Neural progenitor cell (in vitro differentiated cells): ENCODE measurements at regions not wholly inside any gene's neighbourhood (a gene's known extent, or its start where the extent isn't known, plus 50 kb on each side); places are given as distances from the start of the nearest gene placed in this dataset.

Experiments
- DNase-seq: peaks from one replicate; pipeline ENCODE4 v3.0.0-alpha.2; 2016; ENCODE audit warnings: low spot score
- H2AFZ ChIP-seq: fragments of 200-600 bp; sonication (generic); replicated peaks from 2 replicates; pipeline ENCODE4 v1.6.1; 2016; ENCODE audit warnings: antibody characterized with exemption
- H3F3A ChIP-seq: fragments of 200-600 bp; sonication (generic); 2 replicates; pipeline ENCODE4 v1.6.1; 2016; ENCODE audit warnings: antibody characterized with exemption, low read depth
- H3K27ac ChIP-seq: fragments of 200-600 bp; sonication (generic); 2 replicates; pipeline ENCODE4 v1.5.1; 2016; ENCODE audit warnings: mild to moderate bottlenecking
- H3K27me3 ChIP-seq: fragments of 200-600 bp; sonication (generic); 2 replicates; pipeline ENCODE4 v1.6.1; 2016; ENCODE audit warnings: mild to moderate bottlenecking, moderate library complexity
- H3K36me3 ChIP-seq: fragments of 200-600 bp; sonication (generic); 2 replicates; pipeline ENCODE4 v1.5.1; 2016
- H3K4me1 ChIP-seq: fragments of 200-600 bp; sonication (generic); 2 replicates; pipeline ENCODE4 v1.6.1; 2016; ENCODE audit warnings: mixed run types
- H3K4me2 ChIP-seq: fragments of 200-600 bp; sonication (generic); 2 replicates; pipeline ENCODE4 v1.6.1; 2016
- H3K4me3 ChIP-seq: fragments of 200-600 bp; sonication (generic); 2 replicates; pipeline ENCODE4 v1.5.1; 2016
- H3K79me2 ChIP-seq: fragments of 200-600 bp; sonication (generic); 2 replicates; pipeline ENCODE4 v1.6.1; 2016; ENCODE audit warnings: low read depth
- H3K9ac ChIP-seq: fragments of 200-600 bp; sonication (generic); 2 replicates; pipeline ENCODE4 v1.6.1; 2016
- H3K9me3 ChIP-seq: fragments of 200-600 bp; sonication (generic); 2 replicates; pipeline ENCODE4 v1.5.1; 2016; ENCODE audit warnings: low read depth
- H4K20me1 ChIP-seq: fragments of 200-600 bp; sonication (generic); 2 replicates; pipeline ENCODE4 v1.6.1; 2016; ENCODE audit warnings: low read depth
- H3K27ac Mint-ChIP-seq: 3 replicates; pipeline ENCODE4 v1.8.0; 2021; ENCODE audit warnings: mixed read lengths
- H3K27me3 Mint-ChIP-seq: 2 replicates; pipeline ENCODE4 v1.8.0; 2022; ENCODE audit warnings: low read depth, mild to moderate bottlenecking, inconsistent platforms, moderate library complexity, mixed read lengths; ENCODE audit not compliant: insufficient read depth
- H3K36me3 Mint-ChIP-seq: 3 replicates; pipeline ENCODE4 v1.8.0; 2021; ENCODE audit warnings: mixed read lengths
- H3K4me1 Mint-ChIP-seq: 3 replicates; pipeline ENCODE4 v1.8.0; 2021; ENCODE audit warnings: mixed read lengths
- H3K4me3 Mint-ChIP-seq: 3 replicates; pipeline ENCODE4 v1.8.0; 2021; ENCODE audit warnings: mild to moderate bottlenecking, moderate library complexity, mixed read lengths
- H3K9me3 Mint-ChIP-seq: 3 replicates; pipeline ENCODE4 v1.8.0; 2020; ENCODE audit warnings: mixed read lengths
- EZH2 ChIP-seq: fragments of 200-600 bp; sonication (generic); IDR thresholded peaks from 2 replicates; pipeline ENCODE4 v1.6.1; 2017; ENCODE audit warnings: antibody characterized with exemption, mild to moderate bottlenecking, moderate library complexity
- EZH2phosphoT487 ChIP-seq: fragments of 200-600 bp; sonication (generic); IDR thresholded peaks from 2 replicates; pipeline ENCODE4 v1.6.1; 2017; ENCODE audit warnings: antibody characterized with exemption
- TF ChIP-seq, protein P1 (sequence below): fragments of 200-600 bp; sonication (generic); IDR thresholded peaks from 2 replicates; pipeline ENCODE4 v1.5.1; 2017; ENCODE audit warnings: antibody characterized with exemption, mild to moderate bottlenecking

DNA sequence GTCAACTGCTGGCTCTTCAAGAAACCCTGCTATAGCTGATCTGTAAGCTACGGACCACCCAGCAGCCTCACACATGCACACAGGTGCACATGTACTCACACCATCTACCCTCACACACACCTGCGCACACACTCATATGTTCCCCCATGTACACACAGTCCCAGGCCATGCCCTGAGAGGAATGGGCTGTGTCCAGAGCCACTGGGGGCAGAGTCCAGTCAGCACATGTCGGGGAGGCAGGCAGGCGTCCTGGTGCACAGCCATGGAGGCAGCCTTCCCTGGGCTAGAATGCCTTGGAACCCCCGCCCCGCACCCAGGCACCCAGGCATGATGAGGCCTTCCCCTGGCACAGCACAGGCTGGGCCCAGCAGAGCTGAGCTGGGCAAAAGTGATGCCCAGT lies 58.3 kb upstream of the DLK1 start:
- no peak overlapping the region for H2AFZ ChIP-seq
- Mint-ChIP-seq H3K9me3 (peaks cover 2% of the 10 kb centered on the region), H3K4me3 (no peak overlapping the region), H3K27ac (no peak overlapping the region), H3K4me1 (peaks cover 48% of the 10 kb centered on the region), H3K27me3 (peaks cover 27% of the 10 kb centered on the region), H3K36me3 (no peaks in the 10 kb centered on the region)
- H3K9ac ChIP-seq, result no peak overlapping the region
- no peak overlapping the region for H3K4me3 ChIP-seq
- H4K20me1 ChIP-seq, result no peaks in the 10 kb centered on the region
- no peaks in the 10 kb centered on the region for H3K36me3 ChIP-seq
- H3K4me1 ChIP-seq, result peaks cover 41% of the 10 kb centered on the region
- no peak overlapping the region for H3K27ac ChIP-seq
- no peaks in the 10 kb centered on the region for H3K27me3 ChIP-seq
- H3F3A ChIP-seq, result peaks cover 26% of the 10 kb centered on the region
- TF ChIP-seq, protein P1, sequence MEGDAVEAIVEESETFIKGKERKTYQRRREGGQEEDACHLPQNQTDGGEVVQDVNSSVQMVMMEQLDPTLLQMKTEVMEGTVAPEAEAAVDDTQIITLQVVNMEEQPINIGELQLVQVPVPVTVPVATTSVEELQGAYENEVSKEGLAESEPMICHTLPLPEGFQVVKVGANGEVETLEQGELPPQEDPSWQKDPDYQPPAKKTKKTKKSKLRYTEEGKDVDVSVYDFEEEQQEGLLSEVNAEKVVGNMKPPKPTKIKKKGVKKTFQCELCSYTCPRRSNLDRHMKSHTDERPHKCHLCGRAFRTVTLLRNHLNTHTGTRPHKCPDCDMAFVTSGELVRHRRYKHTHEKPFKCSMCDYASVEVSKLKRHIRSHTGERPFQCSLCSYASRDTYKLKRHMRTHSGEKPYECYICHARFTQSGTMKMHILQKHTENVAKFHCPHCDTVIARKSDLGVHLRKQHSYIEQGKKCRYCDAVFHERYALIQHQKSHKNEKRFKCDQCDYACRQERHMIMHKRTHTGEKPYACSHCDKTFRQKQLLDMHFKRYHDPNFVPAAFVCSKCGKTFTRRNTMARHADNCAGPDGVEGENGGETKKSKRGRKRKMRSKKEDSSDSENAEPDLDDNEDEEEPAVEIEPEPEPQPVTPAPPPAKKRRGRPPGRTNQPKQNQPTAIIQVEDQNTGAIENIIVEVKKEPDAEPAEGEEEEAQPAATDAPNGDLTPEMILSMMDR, result no peak
- TF ChIP-seq EZH2phosphoT487, result no peak
- TF ChIP-seq EZH2, result no peak
- no peak overlapping the region for H3K4me2 ChIP-seq
- DNase-seq, result no peak
- H3K9me3 ChIP-seq, result no peaks in the 10 kb centered on the region
- no peaks in the 10 kb centered on the region for H3K79me2 ChIP-seq

DNA sequence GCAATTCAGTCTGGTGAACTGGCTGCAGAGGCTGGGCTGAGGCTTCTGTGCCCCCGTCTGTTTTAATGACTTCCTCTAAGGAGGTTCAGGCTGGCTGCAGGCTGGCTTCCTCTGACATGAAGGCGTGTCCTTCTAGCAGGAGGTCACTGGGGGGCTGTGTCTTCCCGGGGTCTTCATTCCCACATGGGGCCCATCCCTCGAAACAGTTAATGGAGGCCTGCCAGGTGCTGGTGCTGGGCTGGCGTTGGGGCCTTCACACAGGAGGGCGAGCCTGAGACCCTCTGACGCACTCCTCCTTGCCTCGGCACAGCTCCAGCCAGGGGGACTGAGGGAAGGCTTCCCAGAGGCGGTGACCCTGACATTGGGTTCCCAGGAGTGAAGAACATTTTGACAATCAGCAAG lies 57.7 kb upstream of the DLK1 start:
- TF ChIP-seq EZH2phosphoT487, result no peak
- TF ChIP-seq EZH2, result no peak
- TF ChIP-seq, protein P1, result no peak
- H3K9me3 Mint-ChIP-seq, result peaks cover 2% of the 10 kb centered on the region
- H3F3A ChIP-seq, result peaks cover 33% of the 10 kb centered on the region
- H3K4me1 ChIP-seq, result peaks cover 48% of the 10 kb centered on the region
- no peaks in the 10 kb centered on the region for H3K9me3 ChIP-seq
- peak overlapping the region; percentile 7 for H3K27ac Mint-ChIP-seq
- H3K4me3 ChIP-seq, result no peak overlapping the region
- no peak overlapping the region for H2AFZ ChIP-seq
- H3K79me2 ChIP-seq, result no peaks in the 10 kb centered on the region
- H3K27me3 ChIP-seq, result no peaks in the 10 kb centered on the region
- no peaks in the 10 kb centered on the region for H3K36me3 ChIP-seq
- no peaks in the 10 kb centered on the region for H4K20me1 ChIP-seq
- DNase-seq, result no peak
- no peak overlapping the region for H3K27ac ChIP-seq
- H3K27me3 Mint-ChIP-seq, result peaks cover 33% of the 10 kb centered on the region
- no peak overlapping the region for H3K9ac ChIP-seq
- no peak overlapping the region for H3K4me2 ChIP-seq
- H3K4me1 Mint-ChIP-seq, result peaks cover 54% of the 10 kb centered on the region
- H3K36me3 Mint-ChIP-seq, result no peaks in the 10 kb centered on the region
- no peak overlapping the region for H3K4me3 Mint-ChIP-seq

DNA sequence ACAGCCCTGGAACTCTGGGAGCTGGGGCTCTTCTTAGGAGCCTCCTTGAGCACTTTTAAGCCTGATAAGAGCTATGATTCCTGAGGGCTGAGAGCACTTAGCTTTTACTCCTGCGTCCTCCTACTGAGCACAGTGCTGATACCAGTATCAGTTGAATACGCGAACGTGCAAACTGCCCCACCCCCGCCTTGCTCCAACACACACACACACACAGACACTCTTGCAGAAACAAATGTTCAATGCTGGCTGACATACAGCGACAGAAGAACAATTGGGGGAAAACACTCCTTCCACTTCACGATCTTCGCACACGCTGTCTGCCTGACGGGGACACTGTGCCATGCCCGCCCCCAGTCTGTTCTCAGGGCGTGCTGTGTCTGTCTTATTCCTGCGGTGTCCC lies 57.2 kb upstream of the DLK1 start:
- Histone ChIP-seq H3K4me2 (no peak overlapping the region), H3K4me3 (no peak overlapping the region), H3K79me2 (no peaks in the 10 kb centered on the region), H3K4me1 (peaks cover 52% of the 10 kb centered on the region), H3K9me3 (no peaks in the 10 kb centered on the region), H3K27me3 (no peaks in the 10 kb centered on the region), H3K9ac (no peak overlapping the region), H3K36me3 (no peaks in the 10 kb centered on the region), H3K27ac (no peak overlapping the region), H2AFZ (no peak overlapping the region), H3F3A (peaks cover 38% of the 10 kb centered on the region), H4K20me1 (no peaks in the 10 kb centered on the region)
- Mint-ChIP-seq H3K4me3 (no peak overlapping the region), H3K36me3 (no peaks in the 10 kb centered on the region), H3K27ac (peak overlapping the region; percentile 7), H3K27me3 (peaks cover 33% of the 10 kb centered on the region), H3K4me1 (peaks cover 58% of the 10 kb centered on the region), H3K9me3 (peaks cover 2% of the 10 kb centered on the region)
- TF ChIP-seq EZH2 (no peak), EZH2phosphoT487 (no peak)
- TF ChIP-seq, protein P1, result no peak
- DNase-seq, result no peak
